Testis (tissue), 2 donors: ENCODE measurements at regions not wholly inside any gene's neighbourhood (a gene's known extent, or its start where the extent isn't known, plus 50 kb on each side); places are given as distances from the start of the nearest gene placed in this dataset.

Experiments
- DNase-seq: peaks from one replicate; pipeline ENCODE4 v3.0.0-alpha.2; 2019
- H3K27ac ChIP-seq, 2 donors: fragments of 200-600 bp; sonication (generic); one replicate each; pipeline ENCODE4 v1.5.1; 2019
- H3K27me3 ChIP-seq: fragments of 200-600 bp; sonication (generic); one replicate; pipeline ENCODE4 v1.5.1; 2019
- H3K36me3 ChIP-seq: fragments of 200-600 bp; sonication (generic); one replicate; pipeline ENCODE4 v1.5.1; 2017; ENCODE audit warnings: low read depth; ENCODE audit errors: missing control alignments
- H3K4me1 ChIP-seq: fragments of 200-600 bp; sonication (generic); one replicate; pipeline ENCODE4 v1.5.1; 2019
- H3K4me3 ChIP-seq, 2 donors: fragments of 200-600 bp; sonication (generic); one replicate each; pipeline ENCODE4 v1.5.1; 2017 to 2019
- H3K9me3 ChIP-seq: fragments of 200-600 bp; sonication (generic); one replicate; pipeline ENCODE4 v1.5.1; 2017
- POLR2A ChIP-seq: fragments of 450-650 bp; IDR thresholded peaks from one replicate; pipeline ENCODE4 v1.6.1; 2017; ENCODE audit warnings: antibody characterized with exemption, mild to moderate bottlenecking, moderate library complexity
- WGBS, 2 donors: methylation state at CpG; one replicate each; pipeline ENCODE4 v1.1.5; 2018; 5-methylcytosine and 5-hydroxymethylcytosine counted together
- intact Hi-C: fragments of 100-400 bp; cut with DNase I; formaldehyde crosslinking; loops from one replicate; pipeline ENCODE4 v1.15.1; 2023; ENCODE audit warnings: low total_unique reads
- TF ChIP-seq, protein P1 (sequence below), 3 experiments: fragments of 450-650 bp in 2 of 3; fragments of 200-600 bp in 1 of 3; sonication (generic) in 1 of 3; IDR thresholded peaks; one replicate each; pipeline ENCODE4 v1.5.1; 2016 to 2019; ENCODE audit warnings: antibody characterized with exemption in 3 of 3, mild to moderate bottlenecking in 2 of 3, moderate library complexity in 1 of 3

DNA sequence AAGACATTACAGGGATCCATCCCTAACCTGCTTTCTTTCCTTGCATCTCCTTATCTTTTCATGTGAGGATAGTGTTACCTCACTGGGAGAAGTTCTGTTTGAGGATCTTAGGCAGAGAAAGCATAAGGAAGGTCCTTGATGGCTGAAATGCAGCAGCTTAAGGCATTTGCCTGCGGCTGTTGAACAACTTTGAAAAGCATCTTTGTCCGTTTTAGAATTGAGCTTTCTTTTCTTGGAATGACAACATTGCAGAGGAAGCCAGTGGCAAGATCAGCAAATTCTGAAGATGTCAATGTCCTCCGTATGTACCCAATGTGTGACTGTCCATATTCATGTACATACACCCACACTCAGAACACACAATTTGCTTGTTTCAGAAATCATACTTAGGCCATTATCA lies 436.2 kb downstream of the GABRG2 start:
- WGBS, 2 donors: 88 to 97% methylated on average over 3 of the region's 3 CpGs
- intact Hi-C loops: no loop called here
- no peak overlapping the region for H3K27ac ChIP-seq

DNA sequence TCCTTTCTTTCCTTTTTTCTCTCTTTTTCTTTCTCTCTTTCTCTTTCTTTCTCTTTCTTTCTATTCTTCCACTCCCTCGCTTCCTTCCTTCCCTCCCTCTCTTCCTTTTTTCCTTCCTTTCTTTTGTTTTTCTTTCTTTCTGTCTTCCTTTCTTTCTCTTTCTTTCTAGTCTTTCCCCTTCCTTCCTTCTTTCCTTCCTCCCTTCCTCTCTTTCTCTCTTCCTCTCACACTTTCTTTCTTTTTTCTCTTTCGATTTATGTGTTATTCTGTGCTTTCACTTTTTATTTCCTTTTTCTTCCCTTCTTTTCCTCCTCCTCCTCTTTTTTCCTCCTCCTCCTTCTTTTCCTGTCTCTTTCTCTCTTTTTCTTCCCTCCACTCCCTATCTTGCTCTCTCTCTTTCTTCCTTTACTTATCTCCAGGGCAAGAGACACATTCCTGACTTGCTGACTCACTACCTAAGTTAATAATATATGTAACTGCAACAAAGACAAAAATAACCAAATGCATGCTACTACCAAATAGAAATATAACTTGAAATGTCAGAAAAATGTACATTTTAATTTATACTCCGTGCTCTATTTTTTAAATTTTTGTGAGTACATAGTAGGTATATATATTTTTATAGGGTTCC lies 445.5 kb downstream of the GABRG2 start:
- no peaks in the 10 kb centered on the region for H3K9me3 ChIP-seq
- TF ChIP-seq, protein P1, sequence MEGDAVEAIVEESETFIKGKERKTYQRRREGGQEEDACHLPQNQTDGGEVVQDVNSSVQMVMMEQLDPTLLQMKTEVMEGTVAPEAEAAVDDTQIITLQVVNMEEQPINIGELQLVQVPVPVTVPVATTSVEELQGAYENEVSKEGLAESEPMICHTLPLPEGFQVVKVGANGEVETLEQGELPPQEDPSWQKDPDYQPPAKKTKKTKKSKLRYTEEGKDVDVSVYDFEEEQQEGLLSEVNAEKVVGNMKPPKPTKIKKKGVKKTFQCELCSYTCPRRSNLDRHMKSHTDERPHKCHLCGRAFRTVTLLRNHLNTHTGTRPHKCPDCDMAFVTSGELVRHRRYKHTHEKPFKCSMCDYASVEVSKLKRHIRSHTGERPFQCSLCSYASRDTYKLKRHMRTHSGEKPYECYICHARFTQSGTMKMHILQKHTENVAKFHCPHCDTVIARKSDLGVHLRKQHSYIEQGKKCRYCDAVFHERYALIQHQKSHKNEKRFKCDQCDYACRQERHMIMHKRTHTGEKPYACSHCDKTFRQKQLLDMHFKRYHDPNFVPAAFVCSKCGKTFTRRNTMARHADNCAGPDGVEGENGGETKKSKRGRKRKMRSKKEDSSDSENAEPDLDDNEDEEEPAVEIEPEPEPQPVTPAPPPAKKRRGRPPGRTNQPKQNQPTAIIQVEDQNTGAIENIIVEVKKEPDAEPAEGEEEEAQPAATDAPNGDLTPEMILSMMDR (IDR thresholded peaks at IDR 0.05): no peak
- no peak for TF ChIP-seq POLR2A
- WGBS, 2 donors: 92 to 93% methylated on average over 3 of the region's 3 CpGs

More for the DNA sequence above, 436.2 kb downstream of the GABRG2 start:
- Histone ChIP-seq H3K9me3 (no peaks in the 10 kb centered on the region), H3K27me3 (no peaks in the 10 kb centered on the region), H3K36me3 (no peaks in the 10 kb centered on the region), H3K4me1 (no peaks in the 10 kb centered on the region), H3K4me3 (no peak overlapping the region)
- TF ChIP-seq POLR2A: no peak
- TF ChIP-seq, protein P1 (IDR thresholded peaks at IDR 0.05): no peak
- no peak for DNase-seq

DNA sequence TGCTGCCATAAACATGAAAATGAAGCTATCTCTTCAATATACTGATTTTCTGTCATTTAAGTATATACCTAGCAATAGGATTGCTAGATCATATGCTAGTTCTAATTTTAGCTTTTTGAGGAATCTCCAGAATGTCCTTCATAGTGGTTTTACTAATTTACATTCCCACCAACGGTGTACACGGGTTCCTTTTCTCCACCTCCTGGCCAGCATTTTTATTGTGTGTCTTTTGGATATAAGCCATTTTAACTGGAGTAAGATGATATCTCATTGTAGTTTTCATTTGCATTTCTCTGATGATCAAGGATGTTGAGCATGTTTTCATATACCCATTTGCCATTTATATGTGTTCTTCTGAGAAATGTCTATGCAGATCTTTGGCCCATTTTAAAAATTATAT lies 446.5 kb downstream of the GABRG2 start:
- Histone ChIP-seq H3K4me3 (no peak overlapping the region), H3K9me3 (no peaks in the 10 kb centered on the region), H3K36me3 (no peaks in the 10 kb centered on the region), H3K4me1 (no peaks in the 10 kb centered on the region), H3K27ac (no peak overlapping the region), H3K27me3 (no peaks in the 10 kb centered on the region)
- DNase-seq: no peak
- TF ChIP-seq, protein P1 (IDR thresholded peaks at IDR 0.05): no peak
- no peak for TF ChIP-seq POLR2A
- intact Hi-C loops: no loop called here
- WGBS, 2 donors: 72 to 74% methylated on average over 2 of the region's 2 CpGs

More for the DNA sequence above, 445.5 kb downstream of the GABRG2 start:
- Histone ChIP-seq H3K4me3 (no peak overlapping the region), H3K27me3 (no peaks in the 10 kb centered on the region), H3K27ac (no peak overlapping the region), H3K36me3 (no peaks in the 10 kb centered on the region), H3K4me1 (no peaks in the 10 kb centered on the region)
- intact Hi-C loops: no loop called here
- no peak for DNase-seq

DNA sequence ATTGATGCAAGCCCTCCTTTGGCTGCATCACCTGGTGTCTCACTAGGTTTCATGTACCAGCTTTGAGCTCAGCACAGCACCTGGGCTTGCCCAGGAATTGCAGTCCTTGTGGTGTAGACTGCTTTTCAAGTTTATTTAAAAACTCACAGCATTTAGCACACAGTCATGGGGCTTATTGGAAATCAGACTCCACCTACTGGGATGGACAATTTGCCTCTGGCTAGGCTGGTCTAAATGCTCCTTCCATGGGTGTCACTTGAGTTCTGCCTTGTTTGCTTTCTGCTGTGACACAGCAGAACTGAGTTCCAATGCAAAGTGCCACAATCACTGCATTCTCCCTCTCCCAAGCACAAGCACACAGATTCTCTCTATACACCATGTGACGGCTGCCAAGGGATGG lies 453.3 kb downstream of the GABRG2 start:
- no peaks in the 10 kb centered on the region for H3K27me3 ChIP-seq
- no peaks in the 10 kb centered on the region for H3K36me3 ChIP-seq
- intact Hi-C loops: no loop called here
- 93 to 94% methylated on average over 1 of the region's 1 CpG for WGBS, 2 donors
- TF ChIP-seq, protein P1 (IDR thresholded peaks at IDR 0.05): no peak
- no peak for TF ChIP-seq POLR2A
- H3K4me1 ChIP-seq: no peaks in the 10 kb centered on the region
- H3K9me3 ChIP-seq: no peaks in the 10 kb centered on the region
- H3K4me3 ChIP-seq: no peak overlapping the region
- no peak for DNase-seq
- no peak overlapping the region for H3K27ac ChIP-seq

DNA sequence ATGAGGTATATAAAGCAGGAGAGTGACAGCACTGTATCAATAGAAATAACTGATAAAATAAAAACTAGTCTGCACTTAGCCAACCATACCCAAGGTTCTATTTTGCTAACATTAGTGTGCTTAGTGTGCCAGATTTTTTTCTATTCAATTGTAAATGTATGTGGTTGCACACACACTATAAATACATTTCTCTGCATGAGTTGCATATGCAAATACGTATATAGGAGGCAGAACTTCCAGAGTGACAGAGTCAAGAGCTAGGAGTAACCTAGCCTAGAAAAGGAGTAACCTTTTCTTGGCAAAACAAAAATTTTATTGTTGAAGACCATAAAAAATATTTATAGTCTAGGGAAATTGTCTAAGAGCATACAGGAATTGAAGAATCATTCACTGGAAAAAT lies 461.6 kb downstream of the GABRG2 start:
- WGBS, 2 donors: 43 to 91% methylated on average over 1 of the region's 1 CpG
- TF ChIP-seq POLR2A: no peak
- TF ChIP-seq, protein P1 (IDR thresholded peaks at IDR 0.05): no peak
- intact Hi-C loops: no loop called here

More for the DNA sequence above, 461.6 kb downstream of the GABRG2 start:
- no peak overlapping the region for H3K4me3 ChIP-seq
- no peaks in the 10 kb centered on the region for H3K27me3 ChIP-seq
- H3K4me1 ChIP-seq: no peaks in the 10 kb centered on the region
- DNase-seq: no peak
- H3K27ac ChIP-seq: no peak overlapping the region
- no peaks in the 10 kb centered on the region for H3K9me3 ChIP-seq
- H3K36me3 ChIP-seq: no peaks in the 10 kb centered on the region
